HCT116 (cell line): ENCODE measurements at regions not wholly inside any gene's neighbourhood (a gene's known extent, or its start where the extent isn't known, plus 50 kb on each side); places are given as distances from the start of the nearest gene placed in this dataset.

Source experiments
- ATF3 ChIP-seq: IDR thresholded peaks from 2 replicates; pipeline ENCODE4 v1.6.1; 2012
- CBX3 ChIP-seq: IDR thresholded peaks from 2 replicates; pipeline ENCODE4 v1.6.1; 2012; ENCODE audit warnings: low read depth
- CTCF ChIP-seq, 3 experiments: fragments of 200-600 bp in 1 of 3; sonication (generic) in 1 of 3; IDR thresholded peaks in 2 of 3; conservative IDR thresholded peaks in 1 of 3; 2 replicates each; pipeline ENCODE4 v1.5.1; 2012 to 2017; ENCODE audit warnings: low read depth in 2 of 3, low read length in 2 of 3, antibody characterized with exemption in 1 of 3, borderline replicate concordance in 1 of 3, control low read depth in 1 of 3, mild to moderate bottlenecking in 1 of 3, mixed read lengths in 1 of 3, mixed run types in 1 of 3, moderate library complexity in 1 of 3; ENCODE audit not compliant: insufficient read depth in 1 of 3
- EZH2 ChIP-seq: fragments of 200-600 bp; sonication (generic); IDR thresholded peaks from 2 replicates; pipeline ENCODE4 v1.6.1; 2017; ENCODE audit warnings: antibody characterized with exemption, mixed run types
- EZH2phosphoT487 ChIP-seq: fragments of 200-600 bp; IDR thresholded peaks from 2 replicates; pipeline ENCODE4 v1.6.1; 2018; ENCODE audit warnings: antibody characterized with exemption, borderline replicate concordance
- JUND ChIP-seq: IDR thresholded peaks from 2 replicates; pipeline ENCODE4 v1.6.1; 2012
- POLR2A ChIP-seq: IDR thresholded peaks from 2 replicates; pipeline ENCODE4 v1.7.0; 2011; ENCODE audit warnings: borderline replicate concordance; ENCODE audit not compliant: insufficient read depth, insufficient read length; ENCODE audit errors: extremely low read depth
- POLR2AphosphoS5 ChIP-seq: IDR thresholded peaks from 2 replicates; pipeline ENCODE4 v1.6.1; 2011; ENCODE audit warnings: mild to moderate bottlenecking, low read depth, low read length, moderate library complexity
- RAD21 ChIP-seq: IDR thresholded peaks from 2 replicates; pipeline ENCODE4 v1.6.1; 2012; ENCODE audit warnings: low read depth, mild to moderate bottlenecking
- TCF7L2 ChIP-seq: IDR thresholded peaks from 2 replicates; pipeline ENCODE4 v1.7.0; 2011; ENCODE audit warnings: borderline replicate concordance, inconsistent platforms; ENCODE audit not compliant: insufficient read depth, insufficient read length; ENCODE audit errors: extremely low read depth
- ZNF274 ChIP-seq: fragments of 200-500 bp; sonication (Bioruptor generic); IDR thresholded peaks from 2 replicates; pipeline ENCODE4 v1.6.1; 2014; ENCODE audit warnings: mild to moderate bottlenecking, low read depth, low read length, inconsistent platforms
- TF ChIP-seq, protein P1 (sequence below): IDR thresholded peaks from 2 replicates; pipeline ENCODE4 v1.6.1; 2011; ENCODE audit warnings: mild to moderate bottlenecking, low read length, moderate library complexity; ENCODE audit not compliant: insufficient replicate concordance; ENCODE audit errors: extremely low read depth

GRCh38 chr4:84031401-84031800 lies 467.7 kb downstream of the NKX6-1 start:
- TF ChIP-seq CTCF (IDR thresholded peaks at IDR 0.05 in 2 of 3, conservative IDR thresholded peaks at IDR 0.05 in 1 of 3; ENCODE audit: borderline replicate concordance in 1 of 3, insufficient read depth in 1 of 3, low read depth in 2 of 3, low read length in 2 of 3) (no peak), EZH2phosphoT487 (no peak), POLR2AphosphoS5 (no peak), EZH2 (no peak), POLR2A (no peak), RAD21 (no peak), ZNF274 (no peak), TCF7L2 (no peak), CBX3 (no peak), ATF3 (no peak), JUND (no peak)
- TF ChIP-seq, protein P1, sequence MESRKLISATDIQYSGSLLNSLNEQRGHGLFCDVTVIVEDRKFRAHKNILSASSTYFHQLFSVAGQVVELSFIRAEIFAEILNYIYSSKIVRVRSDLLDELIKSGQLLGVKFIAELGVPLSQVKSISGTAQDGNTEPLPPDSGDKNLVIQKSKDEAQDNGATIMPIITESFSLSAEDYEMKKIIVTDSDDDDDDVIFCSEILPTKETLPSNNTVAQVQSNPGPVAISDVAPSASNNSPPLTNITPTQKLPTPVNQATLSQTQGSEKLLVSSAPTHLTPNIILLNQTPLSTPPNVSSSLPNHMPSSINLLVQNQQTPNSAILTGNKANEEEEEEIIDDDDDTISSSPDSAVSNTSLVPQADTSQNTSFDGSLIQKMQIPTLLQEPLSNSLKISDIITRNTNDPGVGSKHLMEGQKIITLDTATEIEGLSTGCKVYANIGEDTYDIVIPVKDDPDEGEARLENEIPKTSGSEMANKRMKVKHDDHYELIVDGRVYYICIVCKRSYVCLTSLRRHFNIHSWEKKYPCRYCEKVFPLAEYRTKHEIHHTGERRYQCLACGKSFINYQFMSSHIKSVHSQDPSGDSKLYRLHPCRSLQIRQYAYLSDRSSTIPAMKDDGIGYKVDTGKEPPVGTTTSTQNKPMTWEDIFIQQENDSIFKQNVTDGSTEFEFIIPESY: no peak
